HG03039 (cell line): ENCODE measurements at regions not wholly inside any gene's neighbourhood (a gene's known extent, or its start where the extent isn't known, plus 50 kb on each side); places are given as distances from the start of the nearest gene placed in this dataset.

ENCODE experiments used
- ATAC-seq: cut with Tn5 transposase; IDR thresholded peaks from one replicate; pipeline ENCODE4 v1.9.1; 2021; ENCODE audit warnings: mild to moderate bottlenecking, moderate library complexity; ENCODE audit not compliant: unreplicated experiment

DNA sequence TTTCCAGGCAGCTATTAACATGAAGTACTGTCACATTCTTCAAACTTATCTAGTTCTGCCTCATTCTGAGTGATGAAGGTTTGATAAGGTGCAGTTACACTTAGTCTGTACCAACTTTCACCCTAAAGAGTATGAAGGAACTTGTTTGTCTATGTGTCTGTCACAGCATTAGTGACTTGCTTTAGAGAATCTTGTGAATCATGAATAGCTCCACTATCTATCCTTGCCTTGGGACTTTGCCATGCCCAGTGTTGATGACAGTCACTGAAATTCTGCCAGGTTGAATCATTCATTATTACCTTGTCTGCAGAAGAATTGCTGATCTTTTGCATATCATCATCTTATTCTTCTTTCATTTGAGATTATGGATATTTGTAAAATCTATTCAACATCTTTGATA, 50.9 kb upstream of the A1CF start:
- ATAC-seq, result no peak

DNA sequence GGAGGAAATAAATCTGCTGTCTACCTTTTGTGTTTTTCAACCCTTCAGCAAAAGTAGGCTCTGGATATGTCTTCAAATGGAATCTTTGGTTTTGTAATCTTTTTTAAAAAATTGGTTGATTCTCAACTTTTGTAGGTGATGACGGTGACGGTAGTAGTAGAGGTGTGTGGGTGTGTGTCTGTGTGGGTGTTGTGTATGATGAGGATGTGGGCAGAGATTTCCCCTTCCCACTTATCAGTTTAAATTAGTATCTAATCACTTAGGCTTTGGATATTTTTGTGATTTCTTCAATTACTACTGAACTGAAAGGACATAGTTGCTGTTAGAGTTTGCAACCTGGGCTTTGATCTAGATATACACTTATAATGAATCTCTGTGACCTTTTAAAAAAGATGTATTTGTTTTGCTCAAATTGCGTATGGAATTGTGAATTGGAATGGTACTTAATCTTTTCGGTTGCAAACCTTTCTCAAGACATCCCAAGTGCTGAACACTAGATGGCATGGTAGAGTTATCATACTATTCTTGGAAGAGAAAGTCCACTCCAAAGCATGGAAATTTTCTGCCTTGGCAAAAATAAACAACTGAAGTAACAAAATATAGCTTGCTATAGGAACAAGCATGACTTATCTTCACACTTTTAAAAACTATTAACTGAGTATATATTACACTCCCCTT, 51.9 kb upstream of the A1CF start:
- ATAC-seq, result no peak

DNA sequence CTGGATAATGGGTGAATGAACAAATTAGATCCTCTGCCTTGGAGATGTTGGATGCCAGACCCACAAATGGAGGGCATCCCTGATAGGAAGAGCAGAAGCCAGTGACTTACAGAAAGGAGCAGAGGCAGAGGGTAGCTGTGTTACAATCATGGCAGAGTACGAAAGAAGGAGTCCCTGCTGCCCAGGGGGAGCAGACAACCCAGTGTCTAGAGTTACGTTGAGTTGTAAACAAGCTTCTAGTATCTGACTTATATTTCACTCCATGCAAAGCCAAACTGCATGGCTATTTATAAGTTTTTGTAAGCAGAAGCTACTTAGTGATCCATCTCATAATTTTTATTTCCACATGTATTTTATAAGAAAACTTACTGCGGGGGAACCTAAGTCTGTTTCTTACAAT, 56.2 kb upstream of the A1CF start:
- no peak for ATAC-seq

DNA sequence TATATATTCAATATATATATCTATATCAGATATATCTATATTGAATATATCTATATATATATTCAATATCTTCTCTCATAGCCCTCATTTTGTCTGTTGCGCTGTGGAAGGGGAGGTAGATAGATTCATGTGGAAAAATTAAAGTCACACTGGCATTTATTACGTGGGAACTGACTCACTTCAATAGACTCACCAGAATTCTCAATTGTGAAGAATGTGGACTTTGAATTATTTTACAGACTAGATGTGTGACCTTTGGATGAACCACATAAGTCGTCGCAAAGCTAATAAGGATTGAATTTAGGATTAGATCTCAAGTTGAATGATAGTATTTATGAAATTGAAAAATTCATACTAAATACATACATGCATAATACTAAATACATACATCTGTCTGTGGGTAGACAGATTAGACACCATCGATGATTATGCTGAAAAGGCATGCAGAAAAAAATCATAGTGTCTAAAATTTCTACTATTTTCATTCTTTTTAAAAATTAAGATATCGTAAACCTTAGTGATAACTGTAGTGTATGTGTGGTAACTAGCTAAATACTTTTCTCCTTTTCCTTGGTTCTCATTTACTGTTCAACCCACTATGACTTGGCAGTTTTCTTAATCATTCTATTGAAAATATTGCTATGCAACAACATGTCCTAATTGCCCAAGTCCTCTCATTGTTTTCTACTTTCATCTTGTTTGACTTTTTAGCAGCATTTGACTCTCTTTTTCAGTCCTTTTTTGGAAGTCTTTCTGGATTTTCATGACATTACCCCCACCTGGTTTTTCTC, 61.8 kb upstream of the A1CF start:
- no peak for ATAC-seq

DNA sequence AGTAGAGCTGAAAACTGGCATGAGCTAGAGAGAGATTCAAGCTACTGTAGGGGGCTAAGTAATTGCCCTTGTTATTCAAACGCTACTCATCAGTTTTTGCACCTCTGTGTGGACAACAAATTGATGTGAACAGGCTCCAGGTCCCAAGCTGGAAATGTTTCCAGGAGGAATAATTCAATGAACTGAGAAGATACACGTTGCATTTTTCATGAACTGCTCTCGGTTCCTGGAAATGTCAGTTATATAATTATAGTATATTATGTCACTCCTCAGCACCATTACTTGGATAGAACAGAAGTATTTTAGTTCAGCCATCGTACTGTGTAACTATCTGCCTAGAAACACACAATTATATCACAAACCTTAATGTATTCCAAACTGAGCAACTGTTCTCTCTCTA, 65.9 kb upstream of the A1CF start:
- no peak for ATAC-seq

DNA sequence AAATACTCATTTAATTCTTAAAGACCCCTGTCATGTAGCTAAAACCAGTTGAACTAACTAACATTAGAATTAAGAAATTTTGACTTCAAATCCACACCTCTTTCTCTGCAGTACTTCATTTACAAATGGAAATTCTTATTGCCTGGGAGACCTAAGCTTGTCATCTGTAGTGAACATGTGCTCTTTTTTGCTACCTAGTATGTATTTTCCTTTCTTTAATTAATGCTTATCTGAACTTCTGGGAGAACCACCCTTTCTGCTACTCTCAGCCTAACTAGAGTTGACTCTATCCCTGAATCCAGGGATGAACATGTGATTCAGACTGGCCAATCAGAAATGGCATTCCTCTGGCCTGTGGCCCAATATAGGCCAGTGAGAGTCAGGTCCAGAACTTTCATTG, 75.9 kb upstream of the A1CF start:
- no peak for ATAC-seq

DNA sequence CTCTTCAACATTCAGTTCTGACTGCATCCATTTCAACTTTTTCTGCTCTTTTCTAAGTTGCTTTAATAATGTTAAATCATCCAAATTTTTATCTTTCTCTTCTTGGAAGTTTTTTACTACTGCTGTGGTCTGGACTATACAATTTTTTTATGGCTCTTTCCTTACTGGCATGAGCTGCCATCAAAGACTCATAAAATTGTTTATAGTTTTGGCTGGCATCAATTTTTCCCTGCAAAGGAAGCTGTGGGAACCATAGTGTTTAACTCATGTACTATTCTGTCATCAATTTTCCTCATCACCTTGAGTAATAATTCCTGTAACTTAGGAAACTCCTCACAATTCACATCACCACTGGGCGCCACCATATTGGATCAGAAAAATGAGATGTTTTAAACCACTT, 77.6 kb upstream of the A1CF start:
- no peak for ATAC-seq

DNA sequence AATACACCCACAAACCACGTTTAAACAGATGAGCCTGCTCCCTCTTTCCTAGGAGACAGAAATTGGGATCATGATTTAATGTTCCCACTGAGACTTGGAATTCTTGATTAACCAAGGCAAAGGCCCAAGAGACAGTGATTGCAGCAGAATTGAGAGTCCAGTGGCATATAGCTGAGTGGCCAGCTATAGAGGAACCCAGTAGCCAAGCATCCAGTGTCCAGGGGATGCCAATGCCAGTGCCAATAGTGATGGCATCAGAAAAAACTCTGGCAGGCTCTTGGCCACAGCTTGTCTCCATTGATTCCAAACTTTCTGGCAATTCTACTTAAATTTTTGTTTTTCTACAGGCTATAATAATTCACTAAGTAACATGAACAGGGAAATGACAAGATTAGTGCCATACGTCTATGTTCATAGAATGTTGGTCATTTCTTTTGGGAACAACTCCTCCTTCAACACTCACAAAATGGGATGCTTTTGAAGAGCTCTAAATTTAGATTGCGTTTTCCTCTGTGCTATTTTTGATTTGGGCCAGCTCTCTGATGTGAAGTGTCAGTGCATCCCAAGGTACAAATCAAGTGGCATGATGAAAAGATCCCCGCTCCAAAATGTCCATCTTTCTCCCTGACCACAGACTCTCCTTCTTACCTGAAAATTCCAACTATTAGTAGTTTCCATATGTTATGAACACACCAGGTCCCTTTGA, 83.1 kb upstream of the A1CF start:
- no peak for ATAC-seq

DNA sequence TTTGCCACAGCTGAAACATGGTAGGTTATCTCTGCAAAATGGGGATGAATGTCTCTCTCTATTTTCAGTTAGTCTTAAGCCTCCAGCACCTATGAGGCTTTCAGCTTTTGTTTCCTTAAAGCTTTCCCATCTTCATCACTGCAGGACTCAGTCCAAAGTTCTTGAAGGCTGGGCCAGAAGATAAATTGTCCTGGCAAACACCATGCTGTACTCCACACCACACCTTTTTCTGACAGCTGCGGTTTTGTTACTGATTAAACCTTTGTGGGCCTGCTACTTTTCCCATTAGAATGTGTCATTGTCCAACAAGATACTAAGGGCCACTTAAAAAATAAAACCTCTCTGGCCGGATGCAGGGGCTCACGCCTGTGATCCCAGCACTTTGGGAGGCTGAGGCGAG, 87.2 kb upstream of the A1CF start:
- ATAC-seq, result no peak

DNA sequence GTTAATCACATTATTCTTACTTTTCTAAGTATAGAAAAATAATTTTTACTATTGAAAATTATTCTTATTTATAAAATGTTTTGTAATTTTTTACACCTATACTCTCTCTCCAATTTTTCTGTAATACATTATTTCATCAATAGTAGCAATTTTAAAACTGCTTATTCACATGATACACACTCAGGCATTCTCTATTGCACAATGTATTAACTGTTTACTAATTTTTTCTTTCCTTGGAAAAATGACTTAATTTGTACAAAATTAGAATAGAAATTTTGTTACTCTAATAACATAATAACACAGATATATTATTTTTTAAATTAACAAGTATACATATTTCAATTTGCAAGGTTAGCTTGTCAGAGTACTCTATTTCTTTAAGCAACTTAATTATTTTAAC, 92.9 kb upstream of the PRKG1 start:
- no peak for ATAC-seq

DNA sequence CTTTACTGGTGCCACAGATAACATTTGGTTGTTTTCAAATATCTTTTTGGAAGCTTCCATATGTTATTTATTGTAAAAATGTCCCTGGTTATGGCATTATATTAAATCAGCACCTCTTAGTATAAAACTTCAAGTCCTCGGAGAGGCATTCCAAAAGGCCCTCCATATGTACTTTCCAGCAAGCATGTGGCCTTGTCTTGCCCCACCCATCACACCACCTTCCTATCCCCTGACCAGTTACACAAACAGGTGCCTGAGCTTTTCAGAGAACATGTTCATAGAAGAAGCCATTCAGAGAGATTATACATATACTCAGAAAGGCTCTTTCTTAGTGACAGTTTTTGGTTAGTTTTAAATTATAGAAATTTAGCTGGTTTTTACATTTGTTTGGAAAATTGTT, 92.4 kb upstream of the PRKG1 start:
- no peak for ATAC-seq

DNA sequence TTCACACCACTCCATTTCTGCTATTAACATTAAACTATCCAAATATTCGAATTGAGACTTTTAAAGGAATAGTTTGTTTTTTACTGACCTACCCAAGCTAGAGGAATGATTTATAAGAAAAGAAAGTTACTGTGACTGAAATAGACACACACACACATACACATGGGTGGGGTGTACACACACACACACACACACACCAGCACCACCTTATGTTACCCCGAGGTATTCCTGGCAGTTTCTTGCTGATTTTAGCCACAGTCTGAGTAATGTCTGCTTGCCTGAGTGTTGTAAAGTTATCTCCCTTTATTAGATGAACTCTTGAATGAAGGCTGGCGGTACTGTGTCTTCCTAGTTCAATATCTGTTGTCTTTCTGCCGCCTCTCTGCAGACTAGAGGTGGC, 91.3 kb upstream of the PRKG1 start:
- no peak for ATAC-seq

DNA sequence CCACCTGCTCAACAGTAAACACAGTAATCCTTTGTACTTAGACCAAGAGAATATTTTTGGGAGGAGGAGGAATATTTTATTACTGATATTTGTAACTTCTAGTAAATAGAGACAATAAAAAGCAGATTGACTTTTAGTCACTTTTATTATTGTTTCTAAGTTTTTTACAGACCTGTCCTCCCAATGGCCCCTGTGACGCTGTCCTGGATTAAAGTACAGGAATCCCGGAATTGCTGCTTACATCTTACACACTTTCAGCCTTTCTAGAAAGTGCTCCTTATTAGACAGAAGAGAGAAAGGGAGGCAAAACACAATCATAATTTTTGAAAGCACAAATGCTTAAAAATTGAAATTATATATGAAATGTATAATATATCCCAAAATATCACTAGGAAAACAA, 86.4 kb upstream of the PRKG1 start:
- ATAC-seq, result no peak

DNA sequence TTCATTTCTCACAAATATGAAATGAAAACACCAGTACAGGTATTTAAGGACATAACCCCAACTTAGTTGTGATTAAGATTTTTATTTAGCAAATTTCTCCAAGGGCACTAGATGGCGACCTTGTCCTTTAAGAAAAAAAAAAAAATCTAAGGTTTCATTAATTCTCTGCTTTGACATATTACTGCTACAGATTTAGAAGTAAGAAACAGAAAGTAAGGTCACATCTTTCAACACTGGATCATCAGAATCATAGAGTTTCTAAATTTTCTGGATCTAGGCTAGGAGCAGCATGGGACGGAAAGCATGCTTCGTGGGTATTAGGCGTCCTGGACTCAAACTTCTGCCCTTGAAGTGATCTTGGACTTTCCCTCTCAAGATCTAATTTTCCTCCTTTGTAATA, 85.5 kb upstream of the PRKG1 start:
- no peak for ATAC-seq

DNA sequence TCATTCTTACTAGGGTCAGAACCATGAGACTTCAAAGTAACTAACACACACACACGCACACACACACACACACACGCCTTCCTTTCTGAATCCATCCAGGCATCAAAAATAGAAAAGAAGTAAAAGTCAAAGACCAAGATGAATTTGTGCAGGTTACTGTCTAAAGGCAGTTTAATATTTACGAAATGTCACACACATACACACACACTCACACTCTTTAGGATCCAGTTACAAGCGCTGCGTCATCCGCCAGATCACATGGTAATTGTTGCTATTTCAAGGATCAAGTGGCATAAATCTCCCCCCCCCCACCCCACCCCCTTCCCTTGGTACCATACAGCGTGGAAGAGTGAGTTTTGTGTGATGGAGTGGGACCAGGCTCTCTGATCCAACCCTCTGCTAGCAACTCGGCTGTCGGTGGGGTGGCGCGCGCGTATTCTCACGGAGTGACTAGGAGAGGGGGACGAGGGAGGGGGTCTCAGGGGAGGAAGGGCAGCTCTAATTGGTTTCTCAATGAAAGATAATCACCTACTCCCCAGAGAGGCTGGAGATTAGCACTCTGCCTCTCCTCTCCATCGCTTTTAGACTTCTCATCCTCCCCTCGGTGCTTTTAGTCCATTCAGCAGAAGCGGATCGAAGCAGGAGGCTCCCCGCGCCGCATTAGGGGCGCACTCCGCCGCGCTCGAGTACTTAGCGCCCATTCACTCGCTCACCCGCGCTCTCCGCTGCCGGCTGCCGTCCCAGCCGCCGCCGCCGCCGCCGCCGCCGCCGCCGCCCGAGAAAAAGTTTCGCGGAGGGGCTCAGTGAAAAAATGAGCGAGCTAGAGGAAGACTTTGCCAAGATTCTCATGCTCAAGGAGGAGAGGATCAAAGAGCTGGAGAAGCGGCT, 83.5 kb upstream of the PRKG1 start:
- ATAC-seq, result no peak

DNA sequence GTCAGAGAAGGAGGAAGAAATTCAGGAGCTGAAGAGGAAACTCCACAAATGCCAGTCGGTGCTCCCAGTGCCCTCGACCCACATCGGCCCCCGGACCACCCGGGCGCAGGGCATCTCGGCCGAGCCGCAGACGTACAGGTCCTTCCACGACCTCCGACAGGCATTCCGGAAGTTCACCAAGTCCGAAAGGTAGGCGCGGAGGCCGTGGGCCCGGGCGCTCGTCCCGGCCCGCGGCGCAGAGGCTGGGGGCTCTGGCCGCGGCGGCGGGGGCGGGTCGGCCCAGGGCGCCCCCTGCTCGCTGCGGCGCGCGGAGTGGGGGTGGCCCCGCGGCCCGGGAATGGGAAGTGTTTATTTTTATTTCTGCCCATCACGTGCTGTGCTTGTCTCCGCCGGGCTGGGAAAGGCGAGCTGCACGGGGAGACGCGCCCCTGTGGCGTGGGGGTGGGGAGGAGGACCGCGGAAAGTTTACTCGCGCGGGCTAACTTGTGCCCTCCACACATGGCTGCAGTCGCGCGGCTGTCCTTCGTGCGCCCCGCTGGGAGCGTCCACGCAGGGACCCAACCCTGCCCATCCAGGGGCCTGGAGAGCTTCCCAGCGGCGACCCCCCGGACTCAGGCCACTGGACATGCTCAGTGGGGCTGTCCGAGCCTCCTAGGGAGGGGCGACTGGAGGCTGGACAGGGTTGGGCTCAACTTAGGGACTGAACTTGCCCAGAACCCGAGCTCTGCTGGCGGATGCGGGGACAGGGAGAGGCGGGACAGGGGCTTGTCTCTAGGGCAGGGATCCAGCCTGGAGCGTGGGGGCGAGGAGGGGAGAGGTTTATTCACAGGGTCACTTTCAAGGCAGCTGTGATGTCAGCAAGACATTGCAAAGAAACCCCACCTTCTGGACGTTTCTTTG, 82.6 kb upstream of the PRKG1 start:
- no peak for ATAC-seq

DNA sequence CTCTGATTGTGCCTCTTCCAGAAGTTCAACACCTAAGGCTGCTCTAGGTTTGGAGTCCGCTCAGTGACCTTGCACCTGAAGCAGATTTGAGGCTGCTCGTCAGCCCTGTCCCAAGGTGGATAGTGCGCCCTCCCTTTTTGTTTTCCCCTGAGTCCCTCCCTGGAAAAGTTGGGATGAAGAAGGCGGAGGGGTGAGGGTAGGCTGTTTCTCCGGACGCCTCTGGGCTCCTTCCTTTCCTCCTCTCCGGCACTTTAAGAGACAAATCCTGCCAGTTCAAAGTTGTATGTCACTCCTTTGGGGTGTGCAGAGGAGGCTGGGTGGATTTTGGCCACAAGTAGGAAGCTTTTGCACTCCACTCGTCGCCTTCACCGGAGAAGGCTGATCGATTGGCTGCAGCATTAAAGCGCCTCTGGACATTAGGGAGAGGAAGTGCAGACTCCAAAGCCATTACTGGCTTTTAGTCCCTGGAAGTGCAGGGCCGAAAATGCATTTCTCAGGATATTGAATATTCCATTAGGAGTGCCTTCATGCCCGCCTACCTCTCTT, 81.9 kb upstream of the PRKG1 start:
- ATAC-seq, result no peak

DNA sequence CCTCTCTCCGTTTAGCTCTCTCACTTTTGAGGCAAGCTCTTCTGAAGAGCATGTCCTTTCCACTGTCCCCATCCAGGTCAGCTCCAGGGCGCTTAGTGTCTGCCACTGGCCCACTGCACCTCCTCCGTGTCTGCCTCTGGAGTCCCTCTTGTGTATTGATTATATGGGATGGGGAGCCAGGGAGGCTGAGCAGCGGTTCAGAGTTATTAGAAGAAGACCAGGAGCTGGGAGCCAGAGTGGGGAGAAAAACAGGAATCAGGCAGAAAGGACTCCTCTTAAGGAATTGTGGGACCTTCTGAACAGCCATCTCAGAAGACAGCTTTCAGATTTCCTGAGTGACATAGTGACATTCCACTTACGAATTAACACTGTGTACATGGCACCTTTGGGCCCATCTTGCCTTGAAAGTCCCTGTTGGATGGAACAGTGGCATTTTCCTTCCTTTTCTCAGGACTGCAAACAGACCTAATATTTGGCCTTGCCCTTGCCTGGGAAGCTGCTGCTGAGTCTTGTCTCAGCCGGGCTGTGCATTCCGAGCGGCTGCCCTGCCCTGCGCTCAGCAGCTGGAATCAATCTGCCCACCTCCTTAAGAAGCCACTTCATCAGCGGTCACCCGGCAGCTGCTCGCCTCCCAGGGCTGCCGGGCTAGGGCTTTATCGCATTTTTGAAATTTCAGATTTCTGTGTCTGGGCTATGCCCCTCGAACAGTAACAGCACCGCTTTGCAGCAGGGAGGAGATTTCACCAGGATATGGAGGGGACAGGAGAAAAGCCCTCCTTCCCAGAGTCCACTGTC, 81.1 kb upstream of the PRKG1 start:
- no peak for ATAC-seq

DNA sequence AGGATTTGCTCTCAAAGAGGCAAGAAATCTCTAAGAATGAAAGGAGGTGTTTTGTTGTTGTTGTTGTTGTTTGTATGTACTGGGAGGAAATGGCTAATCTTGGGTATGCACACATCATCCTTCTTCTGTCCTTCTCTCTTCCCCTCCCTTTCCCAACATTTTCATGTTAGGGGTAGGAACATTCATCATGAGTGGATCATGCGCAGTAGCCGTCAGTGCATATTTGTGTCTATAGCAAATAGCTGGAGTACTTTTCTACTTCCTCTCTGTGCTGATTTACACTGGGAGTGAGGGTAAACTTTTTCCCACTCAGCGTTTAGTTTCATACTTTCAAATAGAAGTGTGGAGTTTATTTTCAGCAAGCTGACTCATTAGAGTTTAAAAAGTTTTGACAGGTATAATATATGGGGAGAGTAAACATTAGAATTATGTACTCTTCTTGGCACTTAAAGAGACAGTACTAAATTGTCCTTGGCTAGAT, 80.5 kb upstream of the PRKG1 start:
- ATAC-seq, result no peak
